Inflammatory macrophage (primary cell): ENCODE measurements at regions not wholly inside any gene's neighbourhood (a gene's known extent, or its start where the extent isn't known, plus 50 kb on each side); places are given as distances from the start of the nearest gene placed in this dataset.

Experiments
- DNase-seq, 2 donors: peaks; one replicate each; pipeline ENCODE4 v3.0.0-alpha.2; 2020 to 2022

- DNase-seq, result no peak
Measured at GRCh38 chr15:37261685-37262084, 161.3 kb upstream of the MEIS2 start.

- DNase-seq, result no peak
Measured at GRCh38 chr15:37262922-37263608, 162.7 kb upstream of the MEIS2 start.

DNA sequence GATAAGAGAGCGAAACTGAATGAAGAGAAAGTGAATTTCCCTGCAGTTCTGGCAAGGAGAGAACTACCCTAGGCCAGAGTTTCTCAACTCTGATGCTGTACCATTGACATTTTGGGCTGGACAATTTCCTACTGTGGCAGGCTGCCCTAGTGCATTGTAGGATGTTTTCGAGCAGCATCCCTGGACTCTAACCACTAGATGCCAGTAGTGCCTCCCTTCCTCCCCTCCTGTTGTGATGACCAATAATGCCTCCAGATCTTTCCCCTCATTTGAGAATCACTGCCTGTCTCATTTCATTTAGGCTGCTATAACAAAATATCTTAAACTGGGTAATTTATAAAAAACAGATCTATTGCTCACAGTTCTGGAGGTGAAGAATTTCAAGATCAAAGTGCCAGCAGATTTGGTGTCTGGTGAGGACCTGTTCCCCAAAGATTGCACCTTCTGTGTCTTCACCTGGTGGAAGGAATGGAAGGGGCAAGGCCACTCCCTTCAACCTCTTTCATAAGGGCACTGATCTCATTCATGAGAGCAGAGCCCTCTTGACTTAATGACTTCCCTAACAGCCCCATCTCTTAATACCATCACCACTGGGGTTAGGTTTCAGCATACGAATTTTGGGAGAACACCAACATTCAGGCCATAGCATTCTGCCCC lies 188.9 kb upstream of the MEIS2 start:
- DNase-seq, result no peak

- no peak for DNase-seq
Measured at GRCh38 chr15:37291920-37292319, 191.6 kb upstream of the MEIS2 start.

DNA sequence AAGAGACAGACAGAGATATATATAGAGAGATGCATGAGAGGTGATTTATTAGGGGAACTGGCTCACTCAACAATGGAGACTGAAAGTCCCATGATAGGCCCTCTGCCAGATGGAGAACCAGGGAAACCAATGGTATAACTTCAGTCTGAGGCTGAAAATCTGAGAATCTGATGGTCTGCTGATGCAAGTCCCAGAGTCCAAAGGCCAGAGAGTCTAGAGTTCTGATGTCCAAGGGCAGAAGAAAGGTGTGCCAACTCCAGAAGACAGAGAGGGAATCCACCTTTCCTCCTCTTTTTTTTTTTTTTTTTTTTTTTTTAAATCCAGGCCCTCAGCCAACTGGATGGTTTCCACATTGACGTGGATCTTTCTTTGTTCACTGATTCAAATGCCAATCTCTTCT lies 197.9 kb upstream of the MEIS2 start:
- no peak for DNase-seq

GRCh38 chr15:37339437-37339836 lies 239.1 kb upstream of the MEIS2 start:
- DNase-seq, result no peak

GRCh38 chr15:37339856-37340255 lies 239.5 kb upstream of the MEIS2 start:
- no peak for DNase-seq

DNA sequence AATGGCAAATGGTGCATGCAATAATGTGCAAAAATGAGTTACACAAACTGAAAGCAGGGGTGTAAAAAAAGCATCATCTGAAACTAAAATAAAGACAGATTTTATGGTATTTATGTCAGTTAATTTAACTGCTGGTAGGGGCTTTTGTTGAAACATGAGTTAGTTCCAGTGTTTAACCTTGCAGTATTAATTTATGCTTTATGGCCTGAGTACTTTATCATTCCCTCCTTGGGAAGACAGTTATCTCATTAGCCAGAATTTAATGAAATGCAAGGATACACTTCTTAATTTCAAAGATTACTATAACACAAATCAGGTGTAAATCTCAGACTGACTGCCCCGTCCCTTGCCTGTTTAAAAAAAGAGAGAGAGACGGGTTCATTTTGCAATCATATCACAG lies 240.1 kb upstream of the MEIS2 start:
- DNase-seq, result no peak

DNA sequence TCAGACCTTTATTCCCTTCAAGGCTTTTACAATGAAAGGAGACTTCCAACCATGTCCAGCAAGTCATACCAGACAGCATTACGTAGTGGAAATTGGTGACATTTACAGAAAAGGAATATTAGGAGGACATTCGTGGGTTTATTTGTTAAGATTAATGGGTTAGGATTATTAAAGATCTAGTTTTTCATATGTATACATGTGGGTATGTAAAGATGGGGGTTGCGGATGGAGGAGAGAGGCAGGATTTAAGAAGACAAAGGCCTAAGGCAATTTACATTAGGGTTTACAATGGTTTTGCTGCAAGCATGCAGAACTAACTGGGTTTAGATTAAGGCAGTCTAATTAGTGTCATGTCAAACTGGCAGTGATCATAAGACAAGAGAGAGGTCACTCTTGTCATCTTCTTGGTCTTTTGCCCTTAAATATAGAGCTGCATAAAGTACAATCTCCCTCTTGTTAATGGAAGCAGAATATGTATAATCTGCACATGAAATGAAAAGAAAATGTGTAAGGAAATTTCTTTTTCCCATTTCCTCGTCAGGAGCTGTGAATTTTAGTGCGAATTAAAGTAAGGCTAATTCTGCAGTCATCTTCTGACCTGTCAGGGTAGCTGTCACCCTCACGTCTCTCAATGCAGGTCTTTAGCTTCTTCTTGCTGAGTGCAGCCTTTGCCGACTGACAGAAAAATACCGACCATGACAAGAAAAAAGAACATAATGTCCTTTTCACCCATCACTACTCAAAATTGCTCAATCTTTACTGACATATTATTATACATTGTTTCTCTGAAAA lies 258.9 kb upstream of the MEIS2 start:
- no peak for DNase-seq

- no peak for DNase-seq
Measured at GRCh38 chr15:37359893-37360290, 259.5 kb upstream of the MEIS2 start.

GRCh38 chr15:37360724-37361123 lies 260.4 kb upstream of the MEIS2 start:
- DNase-seq, result no peak

DNA sequence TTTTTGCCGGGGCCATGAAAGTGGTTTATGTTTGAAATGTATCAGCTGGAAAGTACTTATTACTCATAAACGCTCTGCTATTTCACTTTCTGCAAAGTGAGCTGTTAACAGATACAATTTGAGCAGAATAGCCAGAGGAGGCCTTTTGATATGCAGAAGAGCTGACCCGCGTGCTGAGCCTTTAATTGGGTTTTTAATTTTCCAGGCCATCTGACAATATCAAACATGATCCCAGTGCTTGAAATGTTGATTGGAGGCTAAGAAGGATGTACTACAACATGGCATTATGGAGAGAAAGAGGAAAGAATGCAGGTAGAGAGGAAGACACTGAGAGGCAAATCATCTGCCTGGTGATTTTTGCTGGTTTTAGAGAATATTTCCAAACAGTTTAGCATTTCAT lies 261.3 kb upstream of the MEIS2 start:
- no peak for DNase-seq

DNA sequence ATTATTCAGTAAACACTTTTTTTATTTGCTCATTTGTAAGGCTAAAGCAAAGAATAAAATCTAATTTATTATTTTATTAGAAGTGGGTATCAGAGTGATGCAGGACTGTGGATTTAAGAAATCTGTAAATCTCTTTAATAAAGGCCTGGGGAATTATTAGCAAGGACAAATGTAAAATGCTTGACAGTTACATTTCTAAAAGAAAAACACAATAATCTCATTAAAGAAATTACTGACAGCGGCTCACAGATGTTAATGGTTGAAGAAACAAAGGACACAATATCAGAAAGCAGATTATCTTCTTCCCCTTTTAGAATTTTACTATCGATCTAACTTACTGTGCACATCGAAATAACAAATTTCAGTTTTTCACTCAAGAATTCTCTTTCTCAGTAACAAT lies 262.1 kb upstream of the MEIS2 start:
- no peak for DNase-seq

DNA sequence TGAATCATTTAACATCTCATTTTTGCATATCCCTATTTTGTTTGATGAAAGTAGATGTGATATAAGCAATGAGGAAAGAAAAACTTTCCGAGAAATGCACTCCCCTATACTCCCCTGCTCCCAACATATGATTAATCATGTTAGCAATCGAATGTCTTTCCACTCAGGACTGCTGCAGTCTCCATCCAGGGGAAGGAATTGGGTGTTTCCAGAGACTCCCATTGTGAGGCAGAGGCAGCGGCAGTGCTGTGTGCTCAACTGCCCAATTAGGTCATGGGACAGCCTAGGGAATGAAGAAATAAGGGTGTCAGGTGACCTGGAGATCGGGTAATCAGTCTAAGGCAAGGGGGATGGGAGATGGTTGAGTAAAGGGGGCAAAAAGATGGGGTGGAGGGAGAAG lies 268.6 kb upstream of the MEIS2 start:
- DNase-seq, result no peak

- no peak for DNase-seq
Measured at GRCh38 chr15:37370941-37371340, 270.6 kb upstream of the MEIS2 start.

DNA sequence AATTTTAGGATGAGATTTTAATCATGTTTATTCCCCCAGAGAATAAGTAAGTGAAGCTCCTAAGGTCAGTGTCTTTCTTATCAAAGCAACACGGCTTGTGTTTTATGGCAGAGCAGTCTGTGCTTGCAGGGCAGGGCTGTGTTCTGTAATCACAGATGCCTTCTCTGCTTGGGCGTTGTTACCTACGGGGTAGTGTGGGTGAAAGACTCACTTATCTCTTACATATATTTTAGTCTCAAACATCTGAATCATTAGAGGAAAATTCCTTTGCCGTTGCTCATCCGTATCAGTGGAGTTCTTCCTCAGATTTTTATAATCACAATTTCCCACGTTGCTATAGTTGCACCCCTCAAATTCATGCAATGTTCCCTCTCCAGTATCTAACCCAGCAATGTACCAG lies 271.7 kb upstream of the MEIS2 start:
- DNase-seq, result no peak

- no peak for DNase-seq
Measured at GRCh38 chr15:37375519-37375918, 275.2 kb upstream of the MEIS2 start.

GRCh38 chr15:37377428-37377827 lies 277.1 kb upstream of the MEIS2 start:
- DNase-seq, result no peak

- DNase-seq, result no peak
Measured at GRCh38 chr15:37394402-37395099, 294.2 kb upstream of the MEIS2 start.

DNA sequence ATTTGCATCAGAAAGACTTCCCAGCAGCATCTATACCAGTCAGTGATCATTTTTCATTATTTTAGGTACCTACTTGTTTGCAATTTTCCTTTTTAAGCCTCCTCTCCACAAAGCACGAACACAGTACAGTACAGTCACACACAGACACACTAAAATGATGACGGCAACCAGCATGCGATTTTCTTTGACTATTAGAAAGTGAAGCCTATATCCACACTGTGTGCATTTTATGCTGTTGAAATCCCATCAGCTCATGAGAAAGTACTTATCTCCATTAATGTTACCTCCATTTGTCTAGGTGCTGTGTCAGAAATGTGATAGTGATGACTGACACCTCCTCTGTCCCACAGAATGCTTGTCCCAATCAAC lies 294.7 kb upstream of the MEIS2 start:
- DNase-seq, result no peak

GRCh38 chr15:37397266-37398022 lies 297.1 kb upstream of the MEIS2 start:
- DNase-seq, result no peak

DNA sequence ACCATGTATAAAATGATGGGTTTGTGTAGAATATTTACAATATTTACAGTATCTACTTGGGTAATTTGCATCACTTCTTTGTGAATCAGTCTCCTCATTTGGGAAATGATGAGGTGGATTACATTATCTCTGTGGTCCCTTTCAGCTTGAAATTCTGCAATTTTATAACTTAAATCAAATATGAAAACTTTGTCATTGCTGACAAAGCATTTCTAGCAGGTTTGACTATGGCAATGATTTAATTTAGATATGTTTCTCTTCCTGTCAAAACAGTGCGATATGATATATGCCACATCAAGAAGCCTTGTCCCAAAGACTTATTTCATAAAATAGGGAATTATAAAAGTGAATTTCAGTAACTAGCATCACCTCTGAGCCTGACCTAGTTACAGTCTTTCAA lies 315.8 kb upstream of the MEIS2 start:
- DNase-seq, result no peak

GRCh38 chr15:37425541-37425940 lies 325.2 kb upstream of the MEIS2 start:
- DNase-seq, result no peak
